ENCODE measurements at regions not wholly inside any gene's neighbourhood (a gene's known extent, or its start where the extent isn't known, plus 50 kb on each side); places are given as distances from the start of the nearest gene placed in this dataset.
"Not testable (repeated sequence)": the region's sequence is repeated elsewhere in the genome, so short reads cannot be mapped to it uniquely, and the experiment has no call there.

GRCh38 chr7:131925636-131926035, 369.2 kb upstream of the PODXL start:
- Histone ChIP-seq H3K27ac (ENCODE audit: low read length in 2 of 2) (no peak overlapping the region), H4K20me1 (ENCODE audit: control insufficient read depth, insufficient read depth, low read length, poor library complexity, severe bottlenecking) (no peaks in the 10 kb centered on the region), H3K27me3 (replicated peaks in 1 of 4; ENCODE audit: control extremely low read depth in 1 of 4, control insufficient read depth in 3 of 4, insufficient read depth in 4 of 4, low read length in 3 of 4) (no peaks in the 10 kb centered on the region), H3K9me3 (ENCODE audit: control extremely low read depth in 1 of 3, control insufficient read depth in 2 of 3, insufficient read depth in 1 of 3, low read length in 2 of 3) (no peaks in the 10 kb centered on the region), H3K4me2 (replicated peaks; ENCODE audit: low read depth, low read length, poor library complexity, severe bottlenecking) (no peak overlapping the region), H3K4me3 (ENCODE audit: control extremely low read depth in 1 of 5, extremely low read depth in 1 of 5, insufficient read depth in 1 of 5, low read depth in 2 of 5, low read length in 4 of 5) (no peak overlapping the region), H2AFZ (ENCODE audit: insufficient read depth, low read depth, low read length, poor library complexity, severe bottlenecking) (no peak overlapping the region), H3K79me2 (ENCODE audit: control insufficient read depth, insufficient read depth, low read length) (no peaks in the 10 kb centered on the region), H3K9ac (ENCODE audit: low read length) (no peak overlapping the region), H3K4me1 (ENCODE audit: control insufficient read depth in 2 of 2, insufficient read depth in 2 of 2, low read length in 2 of 2) (no peaks in the 10 kb centered on the region), H3K36me3 (replicated peaks in 1 of 2; ENCODE audit: control extremely low read depth in 1 of 2, control insufficient read depth in 1 of 2, extremely low read depth in 1 of 2, insufficient read depth in 2 of 2, low read length in 1 of 2) (no peaks in the 10 kb centered on the region)
- Mint-ChIP-seq H3K4me1 (no peaks in the 10 kb centered on the region), H3K27ac (no peak overlapping the region), H3K9me3 (ENCODE audit: insufficient read depth) (peaks cover 3% of the 10 kb centered on the region), H3K4me3 (no peak overlapping the region), H3K27me3 (peaks cover 5% of the 10 kb centered on the region)
- POLR2A ChIA-PET: no interaction called here
- DNase-seq (no peak), ATAC-seq (ENCODE audit: low read depth) (no peak)
- intact Hi-C loops (cut with micrococcal nuclease): no loop called here
- no peak for TF ChIP-seq EZH2 (IDR thresholded peaks at IDR 0.05; ENCODE audit: borderline replicate concordance, insufficient read depth, low read depth, low read length, poor library complexity, severe bottlenecking)
- CTCF ChIA-PET: no interaction called here

GRCh38 chr7:131924857-131925256, 368.4 kb upstream of the PODXL start:
- no peaks in the 10 kb centered on the region for H3K4me1 Mint-ChIP-seq
- no peak overlapping the region for H2AFZ ChIP-seq (ENCODE audit: insufficient read depth, low read depth, low read length, poor library complexity, severe bottlenecking)
- no peak overlapping the region for H3K4me3 ChIP-seq (ENCODE audit: control extremely low read depth in 1 of 5, extremely low read depth in 1 of 5, insufficient read depth in 1 of 5, low read depth in 2 of 5, low read length in 4 of 5)
- no peak overlapping the region for H3K27ac Mint-ChIP-seq
- 59% methylated on average over 2 of the region's 3 CpGs for WGBS (ENCODE audit: insufficient coverage)
- no peaks in the 10 kb centered on the region for H3K27me3 ChIP-seq (replicated peaks in 1 of 4; ENCODE audit: control extremely low read depth in 1 of 4, control insufficient read depth in 3 of 4, insufficient read depth in 4 of 4, low read length in 3 of 4)
- peaks cover 0 to 2% (median 0%) of the 10 kb centered on the region in 3 donors for H3K9me3 ChIP-seq (ENCODE audit: control extremely low read depth in 1 of 3, control insufficient read depth in 2 of 3, insufficient read depth in 1 of 3, low read length in 2 of 3)
- H3K4me3 Mint-ChIP-seq: no peak overlapping the region
- intact Hi-C loops (cut with micrococcal nuclease): no loop called here
- no peak for ATAC-seq (ENCODE audit: low read depth)
- H3K36me3 ChIP-seq (replicated peaks in 1 of 2; ENCODE audit: control extremely low read depth in 1 of 2, control insufficient read depth in 1 of 2, extremely low read depth in 1 of 2, insufficient read depth in 2 of 2, low read length in 1 of 2): no peaks in the 10 kb centered on the region
- H3K4me2 ChIP-seq (replicated peaks; ENCODE audit: low read depth, low read length, poor library complexity, severe bottlenecking): no peak overlapping the region
- H3K9ac ChIP-seq (ENCODE audit: low read length): no peak overlapping the region
- no peak for DNase-seq
- TF ChIP-seq, protein P1, sequence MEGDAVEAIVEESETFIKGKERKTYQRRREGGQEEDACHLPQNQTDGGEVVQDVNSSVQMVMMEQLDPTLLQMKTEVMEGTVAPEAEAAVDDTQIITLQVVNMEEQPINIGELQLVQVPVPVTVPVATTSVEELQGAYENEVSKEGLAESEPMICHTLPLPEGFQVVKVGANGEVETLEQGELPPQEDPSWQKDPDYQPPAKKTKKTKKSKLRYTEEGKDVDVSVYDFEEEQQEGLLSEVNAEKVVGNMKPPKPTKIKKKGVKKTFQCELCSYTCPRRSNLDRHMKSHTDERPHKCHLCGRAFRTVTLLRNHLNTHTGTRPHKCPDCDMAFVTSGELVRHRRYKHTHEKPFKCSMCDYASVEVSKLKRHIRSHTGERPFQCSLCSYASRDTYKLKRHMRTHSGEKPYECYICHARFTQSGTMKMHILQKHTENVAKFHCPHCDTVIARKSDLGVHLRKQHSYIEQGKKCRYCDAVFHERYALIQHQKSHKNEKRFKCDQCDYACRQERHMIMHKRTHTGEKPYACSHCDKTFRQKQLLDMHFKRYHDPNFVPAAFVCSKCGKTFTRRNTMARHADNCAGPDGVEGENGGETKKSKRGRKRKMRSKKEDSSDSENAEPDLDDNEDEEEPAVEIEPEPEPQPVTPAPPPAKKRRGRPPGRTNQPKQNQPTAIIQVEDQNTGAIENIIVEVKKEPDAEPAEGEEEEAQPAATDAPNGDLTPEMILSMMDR (IDR thresholded peaks at IDR 0.05): no peak
- TF ChIP-seq EZH2 (IDR thresholded peaks at IDR 0.05; ENCODE audit: borderline replicate concordance, insufficient read depth, low read depth, low read length, poor library complexity, severe bottlenecking): no peak
- ChIA-PET CTCF (no interaction called here), POLR2A (no interaction called here)
- H4K20me1 ChIP-seq (ENCODE audit: control insufficient read depth, insufficient read depth, low read length, poor library complexity, severe bottlenecking): no peaks in the 10 kb centered on the region
- no peaks in the 10 kb centered on the region for H3K79me2 ChIP-seq (ENCODE audit: control insufficient read depth, insufficient read depth, low read length)
- H3K4me1 ChIP-seq (ENCODE audit: control insufficient read depth in 2 of 2, insufficient read depth in 2 of 2, low read length in 2 of 2): no peaks in the 10 kb centered on the region
- H3K27ac ChIP-seq (ENCODE audit: low read length in 2 of 2): no peak overlapping the region
- H3K9me3 Mint-ChIP-seq (ENCODE audit: insufficient read depth): peaks cover 3% of the 10 kb centered on the region
- H3K27me3 Mint-ChIP-seq: peaks cover 5% of the 10 kb centered on the region

DNA sequence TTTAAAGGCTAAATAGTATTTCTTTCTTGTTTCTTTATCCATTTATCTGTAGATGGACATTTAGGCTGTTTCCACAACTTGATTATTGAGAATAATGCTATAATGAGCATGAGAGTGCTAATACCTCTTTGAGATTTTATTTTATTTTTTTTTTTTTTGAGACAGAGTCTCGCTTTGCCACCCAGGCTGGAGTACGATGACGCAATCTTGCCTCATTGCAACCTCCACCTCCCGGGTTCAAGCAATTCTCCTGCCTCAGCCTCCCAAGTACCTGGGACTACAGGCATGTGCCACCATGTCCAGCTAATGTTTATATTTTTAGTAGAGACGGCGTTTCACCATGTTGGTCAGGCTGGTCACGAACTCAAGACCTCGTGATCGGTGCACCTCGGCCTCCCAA, 366.5 kb upstream of the PODXL start:
- POLR2A ChIA-PET; intact Hi-C loops (cut with micrococcal nuclease): not testable (repeated sequence)

More for the DNA sequence above, 366.5 kb upstream of the PODXL start:
- H3K27ac ChIP-seq (ENCODE audit: low read length in 2 of 2); H3K4me2 ChIP-seq (replicated peaks; ENCODE audit: low read depth, low read length, poor library complexity, severe bottlenecking); H3K4me1 Mint-ChIP-seq; H3K9me3 ChIP-seq (ENCODE audit: control extremely low read depth in 1 of 3, control insufficient read depth in 2 of 3, insufficient read depth in 1 of 3, low read length in 2 of 3); H3K4me3 ChIP-seq (ENCODE audit: control extremely low read depth in 1 of 5, extremely low read depth in 1 of 5, insufficient read depth in 1 of 5, low read depth in 2 of 5, low read length in 4 of 5); H3K36me3 ChIP-seq (replicated peaks in 1 of 2; ENCODE audit: control extremely low read depth in 1 of 2, control insufficient read depth in 1 of 2, extremely low read depth in 1 of 2, insufficient read depth in 2 of 2, low read length in 1 of 2); H3K27me3 ChIP-seq (replicated peaks in 1 of 4; ENCODE audit: control extremely low read depth in 1 of 4, control insufficient read depth in 3 of 4, insufficient read depth in 4 of 4, low read length in 3 of 4); H3K27ac Mint-ChIP-seq; H2AFZ ChIP-seq (ENCODE audit: insufficient read depth, low read depth, low read length, poor library complexity, severe bottlenecking); DNase-seq; H3K4me1 ChIP-seq (ENCODE audit: control insufficient read depth in 2 of 2, insufficient read depth in 2 of 2, low read length in 2 of 2); H3K79me2 ChIP-seq (ENCODE audit: control insufficient read depth, insufficient read depth, low read length); CTCF ChIA-PET; H3K27me3 Mint-ChIP-seq; ATAC-seq (ENCODE audit: low read depth); H3K4me3 Mint-ChIP-seq; H3K9ac ChIP-seq (ENCODE audit: low read length); H4K20me1 ChIP-seq (ENCODE audit: control insufficient read depth, insufficient read depth, low read length, poor library complexity, severe bottlenecking); H3K9me3 Mint-ChIP-seq (ENCODE audit: insufficient read depth): not testable (repeated sequence)
- WGBS (ENCODE audit: insufficient coverage): 92% methylated on average over 8 of the region's 10 CpGs
